Osteoblast (primary cell): ENCODE measurements at regions not wholly inside any gene's neighbourhood (a gene's known extent, or its start where the extent isn't known, plus 50 kb on each side); places are given as distances from the start of the nearest gene placed in this dataset.

ENCODE experiments used
- DNase-seq: peaks from one replicate; pipeline ENCODE4 v3.0.0; 2011; ENCODE audit warnings: low spot score, mixed read lengths; ENCODE audit not compliant: insufficient read length; ENCODE audit errors: missing footprints
- H2AFZ ChIP-seq: 2 replicates; pipeline ENCODE4 v1.6.0; 2011; ENCODE audit warnings: mild to moderate bottlenecking, low read length
- H3K27ac ChIP-seq: 2 replicates; pipeline ENCODE4 v1.5.1; 2011; ENCODE audit warnings: mild to moderate bottlenecking, low read depth, low read length, moderate library complexity
- H3K27me3 ChIP-seq: 2 replicates; pipeline ENCODE4 v1.6.0; 2012; ENCODE audit warnings: mild to moderate bottlenecking, control low read depth, inconsistent platforms, low read length, moderate library complexity; ENCODE audit not compliant: insufficient read depth
- H3K36me3 ChIP-seq: 2 replicates; pipeline ENCODE4 v1.5.1; 2011; ENCODE audit warnings: mild to moderate bottlenecking, low read length, control low read depth, moderate library complexity; ENCODE audit not compliant: insufficient read depth
- H3K4me1 ChIP-seq: 2 replicates; pipeline ENCODE4 v1.5.1; 2011; ENCODE audit warnings: mild to moderate bottlenecking, low read length, control low read depth, moderate library complexity; ENCODE audit not compliant: insufficient read depth
- H3K4me2 ChIP-seq: 2 replicates; pipeline ENCODE4 v1.6.0; 2011; ENCODE audit warnings: mild to moderate bottlenecking, low read length; ENCODE audit not compliant: insufficient read depth
- H3K4me3 ChIP-seq: fragments of 200-600 bp; sonication (generic); 3 replicates; pipeline ENCODE4 v1.5.1; 2012; ENCODE audit warnings: mild to moderate bottlenecking, low read length, inconsistent platforms; ENCODE audit not compliant: insufficient read depth
- H3K79me2 ChIP-seq: 2 replicates; pipeline ENCODE4 v1.6.0; 2012; ENCODE audit warnings: mild to moderate bottlenecking, low read length, control low read depth, inconsistent platforms; ENCODE audit not compliant: insufficient read depth
- H3K9me3 ChIP-seq: 2 replicates; pipeline ENCODE4 v1.5.1; 2011; ENCODE audit warnings: low read depth, low read length, control low read depth
- H4K20me1 ChIP-seq: 2 replicates; pipeline ENCODE4 v1.6.0; 2012; ENCODE audit warnings: mild to moderate bottlenecking, low read length, control low read depth; ENCODE audit not compliant: insufficient read depth
- TF ChIP-seq, protein P1 (sequence below): IDR thresholded peaks from 2 replicates; pipeline ENCODE4 v1.5.1; 2011; ENCODE audit warnings: mild to moderate bottlenecking, low read depth, low read length, moderate library complexity; ENCODE audit errors: extremely low read depth

DNA sequence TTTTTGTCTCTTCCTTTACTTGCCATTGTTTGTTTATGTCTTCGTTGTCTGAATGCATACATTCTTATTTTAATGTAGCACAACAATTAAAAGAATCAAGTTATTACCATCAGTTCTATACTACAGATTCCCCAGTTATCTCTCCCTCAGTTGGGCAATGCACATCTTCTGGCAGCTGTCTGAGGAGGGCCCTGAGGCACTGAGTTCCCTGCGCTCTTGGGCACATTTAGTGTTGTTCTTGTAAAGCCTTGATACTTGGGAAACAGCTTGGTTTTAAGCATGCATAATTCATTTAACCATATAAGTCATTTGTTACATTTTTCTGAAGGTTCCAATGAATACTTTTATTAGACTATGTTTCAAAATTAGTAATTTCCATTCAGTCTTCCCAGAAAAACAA lies 117.9 kb downstream of the C6orf118 start:
- TF ChIP-seq, protein P1, sequence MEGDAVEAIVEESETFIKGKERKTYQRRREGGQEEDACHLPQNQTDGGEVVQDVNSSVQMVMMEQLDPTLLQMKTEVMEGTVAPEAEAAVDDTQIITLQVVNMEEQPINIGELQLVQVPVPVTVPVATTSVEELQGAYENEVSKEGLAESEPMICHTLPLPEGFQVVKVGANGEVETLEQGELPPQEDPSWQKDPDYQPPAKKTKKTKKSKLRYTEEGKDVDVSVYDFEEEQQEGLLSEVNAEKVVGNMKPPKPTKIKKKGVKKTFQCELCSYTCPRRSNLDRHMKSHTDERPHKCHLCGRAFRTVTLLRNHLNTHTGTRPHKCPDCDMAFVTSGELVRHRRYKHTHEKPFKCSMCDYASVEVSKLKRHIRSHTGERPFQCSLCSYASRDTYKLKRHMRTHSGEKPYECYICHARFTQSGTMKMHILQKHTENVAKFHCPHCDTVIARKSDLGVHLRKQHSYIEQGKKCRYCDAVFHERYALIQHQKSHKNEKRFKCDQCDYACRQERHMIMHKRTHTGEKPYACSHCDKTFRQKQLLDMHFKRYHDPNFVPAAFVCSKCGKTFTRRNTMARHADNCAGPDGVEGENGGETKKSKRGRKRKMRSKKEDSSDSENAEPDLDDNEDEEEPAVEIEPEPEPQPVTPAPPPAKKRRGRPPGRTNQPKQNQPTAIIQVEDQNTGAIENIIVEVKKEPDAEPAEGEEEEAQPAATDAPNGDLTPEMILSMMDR: no peak
- no peaks in the 10 kb centered on the region for H3K36me3 ChIP-seq
- no peak overlapping the region for H2AFZ ChIP-seq
- H3K9me3 ChIP-seq: peaks cover 4% of the 10 kb centered on the region
- H3K4me2 ChIP-seq: no peak overlapping the region
- H3K27ac ChIP-seq: no peak overlapping the region
- no peaks in the 10 kb centered on the region for H3K4me1 ChIP-seq
- no peak overlapping the region for H3K4me3 ChIP-seq
- no peaks in the 10 kb centered on the region for H3K79me2 ChIP-seq
- H4K20me1 ChIP-seq: no peaks in the 10 kb centered on the region
- no peak for DNase-seq
- no peaks in the 10 kb centered on the region for H3K27me3 ChIP-seq

DNA sequence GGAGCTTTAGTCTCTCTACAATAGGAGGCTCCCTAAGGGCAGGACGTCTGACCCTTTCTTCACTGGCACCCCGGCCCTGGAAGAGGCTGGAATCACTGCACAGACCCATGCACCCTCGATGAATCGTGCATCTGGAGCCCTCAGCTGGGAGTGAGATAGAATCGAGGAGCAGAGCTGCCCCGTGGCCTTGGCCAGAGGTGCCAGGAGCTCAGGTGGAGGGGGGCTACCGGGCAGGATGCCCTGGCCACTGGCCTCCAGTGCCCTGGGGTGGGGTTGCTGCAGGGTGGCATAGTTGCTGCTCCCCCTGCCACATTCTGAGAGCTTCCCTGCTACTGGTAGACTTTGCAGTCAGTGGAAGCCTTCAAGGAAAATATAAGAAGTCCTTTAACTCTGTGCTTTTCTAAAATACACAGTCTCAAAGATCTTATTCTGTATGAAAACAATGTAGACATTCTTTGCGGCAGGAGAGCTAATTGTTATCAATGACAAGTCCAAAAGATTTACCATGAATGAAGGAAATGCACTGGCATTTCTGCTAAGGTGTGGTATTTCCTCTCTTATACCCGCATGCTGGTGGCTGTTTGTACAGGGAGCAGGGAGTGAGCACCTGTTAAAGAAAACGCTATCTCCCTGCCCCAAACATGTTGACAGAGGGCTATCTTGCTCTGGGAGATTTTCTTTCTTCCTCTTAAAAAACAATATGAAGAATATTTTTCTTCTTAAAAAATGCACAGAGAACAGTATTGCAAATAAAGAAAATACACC lies 122.8 kb downstream of the C6orf118 start:
- Histone ChIP-seq H3K4me2 (no peak overlapping the region), H3K27me3 (no peaks in the 10 kb centered on the region), H3K9me3 (no peaks in the 10 kb centered on the region), H3K4me3 (no peak overlapping the region), H4K20me1 (no peaks in the 10 kb centered on the region), H3K27ac (no peak overlapping the region), H2AFZ (no peak overlapping the region), H3K36me3 (no peaks in the 10 kb centered on the region), H3K79me2 (no peaks in the 10 kb centered on the region), H3K4me1 (peaks cover 42% of the 10 kb centered on the region)
- TF ChIP-seq, protein P1: no peak
- DNase-seq: peak; percentile 49

DNA sequence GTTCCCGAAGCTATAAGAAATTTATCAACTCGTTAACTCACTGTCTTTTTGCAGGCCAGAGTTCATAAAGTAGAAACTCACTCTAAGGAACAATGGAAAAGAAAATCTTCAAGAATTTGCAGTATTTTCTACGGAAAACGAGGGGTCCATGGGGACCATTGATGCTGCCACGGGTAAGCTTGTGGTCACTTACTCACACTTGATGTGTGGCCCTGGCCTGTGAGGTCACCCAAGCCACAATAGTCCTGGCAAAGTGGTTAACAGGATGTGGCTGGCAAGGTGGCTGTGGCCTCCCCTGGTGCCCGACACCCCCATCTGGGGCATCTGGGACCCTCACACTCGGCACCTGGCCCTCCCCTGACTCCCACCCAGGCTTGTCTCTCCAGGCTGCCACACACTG lies 123.4 kb downstream of the C6orf118 start:
- no peak overlapping the region for H3K27ac ChIP-seq
- TF ChIP-seq, protein P1: no peak
- no peaks in the 10 kb centered on the region for H3K27me3 ChIP-seq
- H3K9me3 ChIP-seq: no peaks in the 10 kb centered on the region
- H3K4me2 ChIP-seq: peak overlapping the region; percentile 14
- no peak overlapping the region for H2AFZ ChIP-seq
- no peaks in the 10 kb centered on the region for H4K20me1 ChIP-seq
- H3K36me3 ChIP-seq: no peaks in the 10 kb centered on the region
- peak; percentile 44 for DNase-seq
- no peak overlapping the region for H3K4me3 ChIP-seq
- H3K4me1 ChIP-seq: peaks cover 48% of the 10 kb centered on the region
- H3K79me2 ChIP-seq: no peaks in the 10 kb centered on the region

GRCh38 chr6:165184192-165184979 lies 125.0 kb downstream of the C6orf118 start:
- H3K4me2 ChIP-seq: peak overlapping the region; percentile 5
- H3K27ac ChIP-seq: peak overlapping the region; percentile 15
- H3K9me3 ChIP-seq: no peaks in the 10 kb centered on the region
- peak overlapping the region; percentile 3 for H2AFZ ChIP-seq
- no peak for DNase-seq
- H3K4me1 ChIP-seq: peaks cover 49% of the 10 kb centered on the region
- no peaks in the 10 kb centered on the region for H3K36me3 ChIP-seq
- H4K20me1 ChIP-seq: no peaks in the 10 kb centered on the region
- TF ChIP-seq, protein P1: no peak
- H3K27me3 ChIP-seq: no peaks in the 10 kb centered on the region
- no peak overlapping the region for H3K4me3 ChIP-seq
- H3K79me2 ChIP-seq: no peaks in the 10 kb centered on the region
